VCaP (cell line): ENCODE measurements at regions not wholly inside any gene's neighbourhood (a gene's known extent, or its start where the extent isn't known, plus 50 kb on each side); places are given as distances from the start of the nearest gene placed in this dataset.

Experiments
- H3K27ac ChIP-seq: fragments of 450-650 bp; 2 replicates; pipeline ENCODE4 v1.5.1; 2017
- CTCF ChIP-seq: fragments of 450-650 bp; conservative IDR thresholded peaks from 2 replicates; pipeline ENCODE4 v1.5.1; 2017; ENCODE audit warnings: mild to moderate bottlenecking, moderate library complexity

DNA sequence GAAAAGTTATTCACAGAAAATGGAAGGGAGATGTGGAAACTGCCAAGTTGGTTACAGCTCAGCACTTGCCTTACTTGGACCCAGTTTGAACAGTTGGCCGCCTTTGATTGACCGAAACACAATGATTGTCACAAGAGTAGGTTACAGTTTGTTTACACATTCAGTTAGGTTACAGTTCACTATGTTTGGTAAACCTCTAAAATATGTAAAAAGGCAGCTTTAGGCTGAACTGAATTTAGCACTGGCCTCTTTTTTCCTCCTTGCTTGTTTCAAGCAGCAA, 116.2 kb downstream of the OLIG3 start:
- TF ChIP-seq CTCF = no peak
- no peak overlapping the region for H3K27ac ChIP-seq

DNA sequence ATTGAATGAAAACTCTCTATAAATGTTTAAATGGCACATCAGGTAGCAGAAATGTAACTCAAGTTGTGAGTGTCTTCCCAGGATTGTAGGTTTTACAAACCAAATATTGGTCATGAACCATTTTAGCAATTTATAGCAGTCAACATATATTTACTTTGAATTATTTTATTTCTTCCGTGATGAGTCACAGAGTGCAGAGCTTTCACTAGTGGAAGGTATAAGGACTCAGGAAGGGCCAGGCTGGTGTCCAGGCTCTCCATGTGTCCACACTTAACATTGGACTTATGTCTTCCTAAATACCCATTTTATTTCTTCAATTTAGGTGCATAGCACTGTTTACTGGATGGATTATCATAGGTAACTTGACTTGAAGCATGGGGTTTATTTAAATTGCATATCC, 120.9 kb downstream of the OLIG3 start:
- H3K27ac ChIP-seq = no peak overlapping the region
- TF ChIP-seq CTCF = no peak

GRCh38 chr6:137372532-137372931, 121.7 kb downstream of the OLIG3 start:
- TF ChIP-seq CTCF = no peak
- no peak overlapping the region for H3K27ac ChIP-seq

- TF ChIP-seq CTCF = no peak
Measured at GRCh38 chr6:137371634-137372016, 122.6 kb downstream of the OLIG3 start.

DNA sequence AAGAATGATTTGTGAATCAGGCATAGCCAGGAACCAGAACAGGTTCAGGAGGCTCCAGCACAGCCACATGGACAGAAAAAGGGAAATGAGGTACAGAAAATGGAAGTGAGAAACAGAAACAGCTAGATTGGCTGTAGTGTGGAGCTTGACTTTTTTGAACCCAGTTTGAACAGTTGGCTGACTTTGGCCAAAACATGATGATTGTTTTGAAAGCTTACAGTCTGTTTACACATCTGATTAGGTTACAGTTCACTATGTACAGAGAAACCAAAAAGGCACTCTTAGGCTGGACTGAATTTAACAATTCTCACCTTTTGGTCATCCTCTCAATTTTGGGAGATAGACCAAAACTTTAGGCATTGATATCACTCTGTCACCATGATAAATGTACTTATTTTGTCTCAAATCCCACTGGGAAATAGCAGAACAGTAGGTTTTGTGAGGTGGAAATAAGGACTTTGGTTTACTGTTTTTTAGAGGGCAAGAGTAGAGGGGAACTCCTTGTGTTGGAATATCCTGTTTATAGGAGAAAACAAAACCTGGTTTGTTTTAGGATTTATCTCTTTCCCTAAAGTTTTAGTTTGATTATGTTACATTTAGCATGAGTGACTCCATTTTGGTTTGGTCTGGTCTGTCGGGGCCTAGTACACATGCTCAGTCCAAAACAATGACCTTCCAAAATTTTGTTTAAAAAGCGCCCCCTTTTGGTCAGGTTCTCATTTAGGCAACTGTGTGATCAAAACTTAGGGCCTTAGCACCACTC, 123.1 kb downstream of the OLIG3 start:
- no peak for TF ChIP-seq CTCF
- H3K27ac ChIP-seq = no peak overlapping the region

More at GRCh38 chr6:137371634-137372016, 122.6 kb downstream of the OLIG3 start:
- no peak overlapping the region for H3K27ac ChIP-seq

GRCh38 chr6:137369136-137369535, 125.1 kb downstream of the OLIG3 start:
- no peak for TF ChIP-seq CTCF
- no peak overlapping the region for H3K27ac ChIP-seq

DNA sequence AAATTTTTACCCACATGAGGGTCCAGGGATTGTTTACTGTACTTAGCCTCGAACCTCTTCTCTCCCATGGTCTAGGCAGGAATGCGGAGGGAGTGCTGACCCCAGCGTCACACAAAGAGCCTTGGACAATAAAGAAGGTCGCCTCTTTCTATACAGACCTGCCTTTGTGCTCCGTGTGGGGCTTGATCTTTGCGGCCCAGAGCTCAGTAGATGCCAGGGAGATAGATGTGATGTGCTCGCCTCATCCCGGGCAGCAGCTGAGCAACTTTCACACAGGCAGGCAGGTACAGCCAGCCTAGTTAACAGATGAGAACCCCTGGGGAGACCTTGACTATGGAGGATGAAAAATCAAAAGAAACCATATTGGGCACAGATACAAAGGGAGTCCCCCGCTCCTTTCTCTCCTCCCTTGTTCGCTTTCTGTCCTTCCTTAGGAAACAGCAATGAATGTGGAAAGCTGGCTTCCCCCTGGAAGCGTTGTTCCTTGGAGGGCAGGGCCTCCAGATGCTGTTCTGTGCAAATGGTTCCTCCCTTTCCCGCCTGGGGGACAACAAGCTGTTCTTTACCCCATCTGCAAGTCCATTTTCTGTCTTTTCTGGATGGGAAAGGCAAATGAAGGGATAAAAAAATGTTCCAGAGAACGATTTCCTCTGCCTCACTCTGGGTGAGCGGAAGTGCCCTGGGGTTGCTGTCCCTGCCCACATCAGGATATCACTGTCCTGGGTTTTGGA, 128.3 kb downstream of the OLIG3 start:
- TF ChIP-seq CTCF = no peak
- no peak overlapping the region for H3K27ac ChIP-seq
